ENCODE measurements at regions not wholly inside any gene's neighbourhood (a gene's known extent, or its start where the extent isn't known, plus 50 kb on each side); places are given as distances from the start of the nearest gene placed in this dataset.

- Histone ChIP-seq H3K9ac (no peak overlapping the region), H3K4me2 (no peak overlapping the region), H3K79me2 (ENCODE audit: low read depth) (no peaks in the 10 kb centered on the region), H3K9me3 (ENCODE audit: low read depth) (no peaks in the 10 kb centered on the region), H3K4me1 (peaks cover 13% of the 10 kb centered on the region), H3K36me3 (no peaks in the 10 kb centered on the region), H3F3A (ENCODE audit: low read depth) (no peaks in the 10 kb centered on the region), H3K4me3 (no peak overlapping the region), H2AFZ (replicated peaks) (no peak overlapping the region), H3K27me3 (no peaks in the 10 kb centered on the region), H4K20me1 (ENCODE audit: low read depth) (no peaks in the 10 kb centered on the region), H3K27ac (no peak overlapping the region)
- DNase-seq (ENCODE audit: low spot score) = no peak
- TF ChIP-seq EZH2phosphoT487 (IDR thresholded peaks at IDR 0.05) (no peak), CTCF (IDR thresholded peaks at IDR 0.05) (no peak), EZH2 (IDR thresholded peaks at IDR 0.05) (no peak)
- Mint-ChIP-seq H3K36me3 (no peaks in the 10 kb centered on the region), H3K4me1 (peaks cover 52% of the 10 kb centered on the region), H3K27me3 (ENCODE audit: insufficient read depth, low read depth) (peaks cover 16% of the 10 kb centered on the region), H3K27ac (no peak overlapping the region), H3K9me3 (no peaks in the 10 kb centered on the region), H3K4me3 (no peak overlapping the region)
These were observed 451.4 kb downstream of the PTPRU start for GRCh38 chr1:29687601-29688244.

- Mint-ChIP-seq H3K27ac (no peak overlapping the region), H3K4me3 (no peak overlapping the region), H3K9me3 (no peaks in the 10 kb centered on the region), H3K4me1 (peaks cover 57% of the 10 kb centered on the region), H3K27me3 (ENCODE audit: insufficient read depth, low read depth) (peaks cover 16% of the 10 kb centered on the region), H3K36me3 (no peaks in the 10 kb centered on the region)
- TF ChIP-seq CTCF (IDR thresholded peaks at IDR 0.05) = no peak
- TF ChIP-seq EZH2 (IDR thresholded peaks at IDR 0.05) = no peak
- no peak for TF ChIP-seq EZH2phosphoT487 (IDR thresholded peaks at IDR 0.05)
- Histone ChIP-seq H4K20me1 (ENCODE audit: low read depth) (no peaks in the 10 kb centered on the region), H3K79me2 (ENCODE audit: low read depth) (no peaks in the 10 kb centered on the region), H3K27me3 (no peaks in the 10 kb centered on the region), H3K4me1 (peaks cover 18% of the 10 kb centered on the region), H3F3A (ENCODE audit: low read depth) (no peaks in the 10 kb centered on the region), H3K9me3 (ENCODE audit: low read depth) (no peaks in the 10 kb centered on the region), H3K4me3 (no peak overlapping the region), H2AFZ (replicated peaks) (no peak overlapping the region), H3K36me3 (no peaks in the 10 kb centered on the region), H3K4me2 (no peak overlapping the region), H3K27ac (no peak overlapping the region), H3K9ac (no peak overlapping the region)
- DNase-seq (ENCODE audit: low spot score) = no peak
These were observed 450.8 kb downstream of the PTPRU start for GRCh38 chr1:29687166-29687565.

GRCh38 chr1:29686012-29686930 lies 449.9 kb downstream of the PTPRU start:
- Histone ChIP-seq H3K27ac (no peak overlapping the region), H4K20me1 (ENCODE audit: low read depth) (no peaks in the 10 kb centered on the region), H3K79me2 (ENCODE audit: low read depth) (no peaks in the 10 kb centered on the region), H3K4me2 (no peak overlapping the region), H3K4me1 (peaks cover 18% of the 10 kb centered on the region), H3K36me3 (no peaks in the 10 kb centered on the region), H3F3A (ENCODE audit: low read depth) (no peaks in the 10 kb centered on the region), H2AFZ (replicated peaks) (no peak overlapping the region), H3K9ac (no peak overlapping the region), H3K4me3 (no peak overlapping the region), H3K9me3 (ENCODE audit: low read depth) (no peaks in the 10 kb centered on the region), H3K27me3 (no peaks in the 10 kb centered on the region)
- TF ChIP-seq EZH2phosphoT487 (IDR thresholded peaks at IDR 0.05) (no peak), EZH2 (IDR thresholded peaks at IDR 0.05) (no peak), CTCF (IDR thresholded peaks at IDR 0.05) (no peak)
- peaks cover 16% of the 10 kb centered on the region for H3K27me3 Mint-ChIP-seq (ENCODE audit: insufficient read depth, low read depth)
- DNase-seq (ENCODE audit: low spot score) = no peak
- no peak overlapping the region for H3K4me3 Mint-ChIP-seq
- peaks cover 62% of the 10 kb centered on the region for H3K4me1 Mint-ChIP-seq
- H3K9me3 Mint-ChIP-seq = no peaks in the 10 kb centered on the region
- no peaks in the 10 kb centered on the region for H3K36me3 Mint-ChIP-seq
- H3K27ac Mint-ChIP-seq = peak overlapping the region; percentile 73

All from neural progenitor cell (in vitro differentiated cells).